NCI-H1436 (cell line): ENCODE measurements at regions not wholly inside any gene's neighbourhood (a gene's known extent, or its start where the extent isn't known, plus 50 kb on each side); places are given as distances from the start of the nearest gene placed in this dataset.
"Not testable (repeated sequence)": the region's sequence is repeated elsewhere in the genome, so short reads cannot be mapped to it uniquely, and the experiment has no call there.

Experiments
- DNase-seq: peaks from one replicate; lab custom pipeline; 2025; lab: John Stamatoyannopoulos, UW

GRCh38 chr1:89436856-89437255 lies 73.0 kb downstream of the GBP6 start:
- no peak for DNase-seq

- not testable (repeated sequence) for DNase-seq
Observed at GRCh38 chr1:89438301-89438700, 74.4 kb downstream of the GBP6 start.

GRCh38 chr1:89440911-89441310 lies 77.1 kb downstream of the GBP6 start:
- no peak for DNase-seq

GRCh38 chr1:89444791-89445190 lies 79.8 kb upstream of the LRRC8B start:
- DNase-seq: no peak

- no peak for DNase-seq
Observed at GRCh38 chr1:89451011-89451410, 73.6 kb upstream of the LRRC8B start.

- no peak for DNase-seq
Observed at GRCh38 chr1:89453123-89453972, 71.3 kb upstream of the LRRC8B start.

- DNase-seq: peak; percentile 61
Observed at GRCh38 chr1:89454845-89455521, 69.6 kb upstream of the LRRC8B start.

- DNase-seq: no peak
Observed at GRCh38 chr1:89457046-89457445, 67.6 kb upstream of the LRRC8B start.

GRCh38 chr1:89459081-89459480 lies 65.5 kb upstream of the LRRC8B start:
- no peak for DNase-seq

GRCh38 chr1:89460325-89460724 lies 64.3 kb upstream of the LRRC8B start:
- DNase-seq: no peak

- no peak for DNase-seq
Observed at GRCh38 chr1:89462250-89462649, 62.4 kb upstream of the LRRC8B start.

GRCh38 chr1:89464008-89464407 lies 60.6 kb upstream of the LRRC8B start:
- no peak for DNase-seq

GRCh38 chr1:89465201-89465600 lies 59.4 kb upstream of the LRRC8B start:
- no peak for DNase-seq

GRCh38 chr1:89466307-89466930 lies 58.2 kb upstream of the LRRC8B start:
- DNase-seq: no peak

- no peak for DNase-seq
Observed at GRCh38 chr1:89472253-89472652, 52.4 kb upstream of the LRRC8B start.

GRCh38 chr1:89472886-89473417 lies 51.7 kb upstream of the LRRC8B start:
- DNase-seq: no peak
